Mesenteric fat pad (tissue), 1 donor: ENCODE measurements at regions not wholly inside any gene's neighbourhood (a gene's known extent, or its start where the extent isn't known, plus 50 kb on each side); places are given as distances from the start of the nearest gene placed in this dataset.
"Not testable (repeated sequence)": the region's sequence is repeated elsewhere in the genome, so short reads cannot be mapped to it uniquely, and the experiment has no call there.

Source experiments
- DNase-seq: peaks from one replicate; pipeline ENCODE4 v3.0.0-alpha.2; 2020; ENCODE audit warnings: low spot score
- donor health status: DM: yes; HTN: yes; CAD: no.

DNA sequence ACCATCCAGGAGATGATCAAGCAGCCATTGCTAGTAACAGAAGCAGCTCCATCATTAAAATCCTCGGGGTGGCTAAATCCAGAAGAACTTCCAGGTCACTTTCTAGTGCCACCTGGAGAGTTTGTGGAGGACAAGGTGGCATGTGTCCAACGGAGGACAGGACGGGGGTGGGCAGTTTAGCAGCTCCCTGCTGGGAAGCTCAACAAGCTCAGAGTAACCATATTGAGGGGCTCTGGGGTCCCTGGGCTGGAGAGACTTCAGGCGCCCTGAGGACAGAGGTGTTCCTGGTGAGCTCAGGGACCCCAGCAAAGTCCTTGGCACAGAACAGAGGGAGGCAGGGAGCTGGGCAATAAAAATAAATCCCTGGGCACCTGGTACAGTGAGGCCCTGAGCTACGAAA lies 140.0 kb upstream of the FHL2 start:
- DNase-seq, result peak; percentile 24

DNA sequence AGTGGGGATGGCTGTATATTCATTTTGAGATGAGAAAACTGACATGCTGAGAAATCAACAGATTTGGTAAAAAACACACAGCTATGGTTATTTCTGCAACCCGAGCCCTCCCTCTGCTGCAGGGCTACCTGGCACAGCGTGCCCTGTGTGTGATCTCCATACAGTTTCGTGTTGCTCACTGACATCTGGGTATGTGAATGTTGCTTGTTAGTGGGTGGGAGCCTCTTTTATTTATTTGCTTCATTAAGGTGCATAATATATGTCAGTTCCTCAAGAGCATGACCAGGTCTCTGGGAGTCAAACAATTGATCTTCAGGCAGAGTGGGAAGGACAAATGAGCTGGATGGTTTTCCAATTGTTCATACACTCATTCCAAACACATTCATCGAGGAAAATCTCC lies 139.1 kb upstream of the FHL2 start:
- DNase-seq, result peak; percentile 14

DNA sequence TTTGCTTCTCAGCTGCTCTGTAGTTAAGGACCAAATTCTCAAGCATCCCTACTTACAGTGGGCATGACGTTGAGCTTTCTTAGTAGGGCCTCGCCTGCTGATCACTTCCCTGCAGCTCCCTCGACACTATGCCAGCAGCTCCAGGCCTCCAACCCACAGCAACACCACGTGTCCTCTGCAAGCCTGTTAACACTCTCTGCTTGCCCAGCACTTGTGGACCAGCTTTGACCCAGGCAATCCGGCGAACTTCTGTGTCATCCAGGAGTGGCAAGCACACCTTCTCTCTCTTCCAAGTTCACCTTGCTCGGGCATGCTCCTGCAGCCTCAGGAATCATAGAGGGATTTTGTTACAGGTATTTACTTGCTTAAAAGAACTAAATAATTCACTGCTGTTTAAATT lies 138.6 kb upstream of the FHL2 start:
- DNase-seq, result peak; percentile 53

DNA sequence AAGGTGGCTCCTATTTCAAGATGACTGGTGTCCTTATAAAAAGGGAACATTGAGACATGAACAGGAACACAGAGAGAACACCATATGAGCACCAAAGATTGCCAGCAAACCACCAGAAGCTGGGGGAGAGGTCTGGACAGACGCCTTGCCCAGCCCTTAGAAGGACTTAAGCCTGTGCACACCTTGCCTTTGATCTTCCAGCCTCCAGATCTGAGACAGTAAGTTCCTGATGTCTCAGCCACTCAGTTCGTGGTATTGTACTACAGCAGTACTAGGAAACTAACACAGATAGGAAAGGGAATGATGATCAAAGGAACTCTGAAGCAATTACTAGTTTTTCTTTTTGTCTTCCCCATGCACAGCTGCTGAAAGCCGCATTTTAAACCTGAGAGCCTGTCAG lies 137.3 kb upstream of the FHL2 start:
- DNase-seq, result no peak

DNA sequence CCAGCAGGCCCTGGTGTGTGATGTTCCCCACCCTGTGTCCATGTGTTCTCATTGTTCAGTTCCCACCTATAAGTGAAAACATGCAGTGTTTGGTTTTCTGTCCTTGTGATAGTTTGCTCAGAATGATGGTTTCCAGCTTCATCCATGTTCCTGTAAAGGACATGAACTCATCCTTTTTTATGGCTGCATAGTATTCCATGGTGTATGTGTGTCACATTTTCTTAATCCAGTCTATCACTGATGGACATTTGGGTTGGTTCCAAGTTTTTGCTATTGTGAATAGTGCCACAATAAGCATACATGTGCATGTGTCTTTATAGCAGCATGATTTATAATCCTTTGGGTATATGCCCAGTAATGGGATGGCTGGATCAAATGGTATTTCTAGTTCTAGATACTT lies 130.4 kb upstream of the FHL2 start:
- DNase-seq, result not testable (repeated sequence)

DNA sequence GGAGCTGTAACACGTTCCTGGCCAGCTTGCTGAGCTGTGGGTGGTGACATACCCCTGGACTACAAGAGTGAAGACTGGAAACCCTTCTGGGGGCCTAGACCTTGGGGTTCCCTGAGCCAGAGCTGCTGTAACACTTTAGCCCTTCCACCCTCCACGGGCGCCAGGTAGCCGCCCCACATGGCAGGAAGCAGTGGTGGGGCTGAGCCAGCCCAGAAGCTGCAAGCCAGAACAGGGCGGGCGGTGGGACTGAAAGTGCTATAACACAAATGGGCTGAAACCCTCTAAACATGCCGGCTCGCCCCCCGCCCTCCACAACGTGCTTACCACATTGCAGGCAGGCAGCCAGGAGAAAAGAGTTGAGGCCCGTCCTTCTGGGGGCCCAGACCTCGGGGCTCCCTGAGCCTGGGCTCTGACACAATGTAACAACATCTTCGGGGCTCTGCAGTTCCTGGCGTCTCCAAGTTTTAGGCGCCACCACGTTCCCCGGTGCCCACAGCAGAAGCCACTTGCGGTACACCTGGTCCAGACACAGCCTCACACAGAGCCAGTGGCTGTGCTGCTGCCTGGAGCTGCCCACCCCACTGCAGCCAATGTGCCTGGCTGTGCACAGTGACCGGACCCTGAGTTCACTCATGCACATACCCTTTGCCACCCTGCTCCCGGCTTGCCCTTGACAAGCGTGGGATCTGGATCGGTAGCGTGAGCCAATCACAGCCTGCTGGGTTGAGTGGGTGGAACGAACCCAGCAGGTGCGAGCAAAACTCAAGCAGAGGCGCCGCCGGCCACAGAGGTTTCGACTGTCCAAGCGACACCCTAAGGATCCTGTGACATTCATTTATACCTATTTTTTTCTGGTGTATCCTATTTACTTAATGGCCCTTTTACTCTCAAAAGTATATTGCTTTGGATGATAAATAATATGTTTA lies 127.4 kb upstream of the FHL2 start:
- no peak for DNase-seq

DNA sequence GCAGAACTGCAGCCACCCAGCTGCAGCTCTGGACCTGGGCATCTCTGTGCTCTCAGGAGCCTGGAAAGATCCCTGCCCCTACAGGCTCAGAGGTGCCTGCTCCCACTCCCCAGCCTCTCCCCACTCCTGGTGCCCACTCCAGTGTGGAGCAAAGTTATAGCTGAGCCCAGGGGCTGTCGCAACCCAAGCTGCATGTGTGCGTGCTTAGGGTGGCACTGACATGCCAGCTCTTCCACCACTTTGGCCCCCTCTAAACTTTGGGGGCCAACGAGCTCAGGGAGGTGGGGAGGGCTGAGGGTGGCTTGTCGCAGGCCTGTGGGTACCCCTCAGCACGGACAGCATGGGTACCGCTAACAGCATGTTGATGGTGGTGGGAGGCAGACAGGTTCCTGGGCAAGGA lies 126.3 kb upstream of the FHL2 start:
- no peak for DNase-seq

DNA sequence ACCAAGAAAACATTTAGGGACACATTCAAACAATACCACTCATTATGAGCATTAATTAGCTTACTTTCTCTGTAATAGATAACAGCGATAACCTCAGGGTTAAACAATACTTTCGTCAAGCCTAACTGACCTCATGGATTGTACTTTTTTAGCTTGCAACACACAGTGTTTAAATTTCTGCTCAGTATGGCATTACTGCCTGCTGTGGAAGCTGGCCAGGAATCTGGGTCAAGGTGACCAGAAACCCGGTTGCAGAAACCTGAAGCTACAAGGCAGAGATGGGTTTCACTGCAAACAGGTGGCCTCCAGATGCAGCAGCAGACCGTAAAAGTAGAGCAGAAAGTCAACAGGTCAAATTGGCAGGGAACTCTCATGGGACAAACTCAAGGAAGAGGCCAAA lies 123.8 kb upstream of the FHL2 start:
- DNase-seq, result no peak

DNA sequence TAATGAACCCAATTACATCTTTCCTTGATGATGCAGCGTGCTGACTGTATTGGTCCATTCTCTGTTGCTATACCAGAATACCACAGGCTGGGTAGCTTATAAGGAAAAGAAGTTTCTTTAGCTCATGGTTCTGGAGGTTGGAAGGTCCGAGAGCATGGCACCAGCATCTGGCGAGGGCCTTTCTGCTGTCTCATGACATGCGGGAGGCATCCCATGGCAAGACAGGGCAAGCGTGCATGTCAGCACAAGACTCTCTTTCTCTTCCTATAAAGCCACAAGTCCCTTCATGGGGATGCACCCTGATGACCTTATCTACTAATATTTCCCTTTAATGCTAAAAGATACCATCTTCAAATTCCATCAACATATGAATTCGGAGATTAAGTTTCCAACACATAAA lies 122.8 kb upstream of the FHL2 start:
- DNase-seq, result no peak

DNA sequence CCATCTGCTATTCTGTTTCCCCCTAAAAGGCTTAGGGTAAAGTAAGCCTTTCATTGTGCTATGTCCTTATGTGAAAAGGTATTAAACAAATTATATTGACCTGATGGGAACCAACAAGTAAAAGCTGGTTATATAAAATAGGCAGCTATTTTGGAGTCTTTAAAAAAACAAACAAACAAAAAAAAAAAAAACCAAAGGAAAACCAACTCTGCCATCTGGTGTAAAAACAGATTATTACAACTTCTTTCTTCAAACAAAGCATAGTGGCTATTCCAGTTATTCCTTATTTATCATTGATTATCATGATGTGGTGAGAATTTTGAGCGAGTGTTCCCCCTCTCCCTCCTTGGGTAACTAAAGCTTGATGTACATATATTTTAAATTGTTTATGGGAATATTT lies 122.3 kb upstream of the FHL2 start:
- DNase-seq, result no peak

DNA sequence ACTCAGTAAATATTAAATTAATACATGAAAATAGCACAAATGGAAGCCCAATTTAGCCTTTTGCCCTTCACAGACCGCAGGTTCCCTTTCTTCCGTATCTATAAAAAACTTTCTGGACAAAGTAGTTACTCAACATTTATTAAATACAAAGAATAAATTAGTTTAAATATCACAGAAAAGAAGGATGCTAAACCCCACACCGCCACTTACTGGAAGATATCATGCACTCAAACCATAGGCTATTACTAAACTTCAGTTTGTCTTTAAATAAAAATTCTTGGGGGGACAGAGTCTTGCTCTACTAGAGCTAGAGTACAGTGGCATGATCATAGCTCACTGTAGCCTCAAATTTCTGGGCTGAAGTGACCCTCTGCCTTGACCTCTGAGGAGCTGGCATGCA lies 120.7 kb upstream of the FHL2 start:
- DNase-seq, result no peak

DNA sequence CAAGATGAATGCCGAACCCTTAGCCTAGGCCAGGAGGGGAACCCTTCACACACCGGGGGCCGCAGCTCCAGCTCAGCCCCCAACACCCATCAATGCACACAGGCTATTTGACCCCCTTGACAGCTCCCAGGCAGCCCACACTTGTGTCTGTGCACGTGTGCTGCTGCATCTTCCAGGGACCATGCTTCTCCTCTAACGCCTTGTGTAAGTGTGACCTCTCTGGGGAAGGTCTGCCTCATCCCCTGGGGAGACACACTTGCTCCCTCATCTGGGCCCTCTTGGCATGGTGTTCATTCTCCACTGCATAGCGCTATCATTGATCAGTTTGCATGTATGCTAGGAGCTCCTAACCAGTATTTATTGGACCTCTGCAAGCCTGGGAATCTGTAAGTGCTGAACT lies 120.0 kb upstream of the FHL2 start:
- DNase-seq, result no peak

DNA sequence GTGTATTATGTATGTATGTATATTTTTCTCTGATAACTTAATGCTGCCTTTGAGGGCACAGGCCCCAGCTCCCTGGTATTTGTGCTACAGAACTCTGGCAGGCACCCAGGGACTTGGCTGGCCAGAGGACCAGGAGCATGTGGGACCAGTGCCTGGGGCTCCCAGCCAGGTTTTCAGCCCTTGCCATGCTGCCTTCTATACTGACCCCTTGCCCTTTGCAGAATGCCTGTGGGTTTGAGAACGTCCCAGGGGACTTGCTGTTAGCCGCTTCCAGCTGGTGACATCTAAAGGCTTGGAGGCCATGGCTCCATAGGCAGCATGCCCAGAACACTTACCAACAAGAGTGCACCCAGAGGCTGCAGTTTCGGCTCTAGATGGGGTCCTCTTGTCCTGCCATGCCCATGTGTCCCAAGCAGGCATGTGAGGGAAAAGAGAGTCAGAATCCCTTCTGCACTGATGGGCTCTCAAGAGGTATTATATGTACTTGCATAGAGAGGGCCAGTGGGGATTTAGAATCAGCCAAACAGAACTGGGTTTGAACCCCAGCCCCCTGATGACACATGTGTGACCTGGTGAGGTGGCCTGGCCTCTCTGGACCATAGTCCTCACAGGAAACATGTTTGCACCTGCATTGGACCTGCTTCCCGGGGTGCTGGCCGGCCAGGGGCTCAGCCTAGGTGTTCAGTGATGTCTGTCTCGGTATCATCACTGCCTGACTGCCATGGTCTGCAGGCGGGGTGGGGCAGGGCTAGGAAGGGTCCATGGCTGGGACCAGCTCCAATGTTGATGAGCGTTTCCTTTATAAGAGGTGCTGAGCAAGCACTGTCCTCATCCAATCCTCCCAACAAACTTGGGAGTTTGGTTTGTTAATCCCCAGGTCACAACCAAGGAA lies 119.2 kb upstream of the FHL2 start:
- no peak for DNase-seq

DNA sequence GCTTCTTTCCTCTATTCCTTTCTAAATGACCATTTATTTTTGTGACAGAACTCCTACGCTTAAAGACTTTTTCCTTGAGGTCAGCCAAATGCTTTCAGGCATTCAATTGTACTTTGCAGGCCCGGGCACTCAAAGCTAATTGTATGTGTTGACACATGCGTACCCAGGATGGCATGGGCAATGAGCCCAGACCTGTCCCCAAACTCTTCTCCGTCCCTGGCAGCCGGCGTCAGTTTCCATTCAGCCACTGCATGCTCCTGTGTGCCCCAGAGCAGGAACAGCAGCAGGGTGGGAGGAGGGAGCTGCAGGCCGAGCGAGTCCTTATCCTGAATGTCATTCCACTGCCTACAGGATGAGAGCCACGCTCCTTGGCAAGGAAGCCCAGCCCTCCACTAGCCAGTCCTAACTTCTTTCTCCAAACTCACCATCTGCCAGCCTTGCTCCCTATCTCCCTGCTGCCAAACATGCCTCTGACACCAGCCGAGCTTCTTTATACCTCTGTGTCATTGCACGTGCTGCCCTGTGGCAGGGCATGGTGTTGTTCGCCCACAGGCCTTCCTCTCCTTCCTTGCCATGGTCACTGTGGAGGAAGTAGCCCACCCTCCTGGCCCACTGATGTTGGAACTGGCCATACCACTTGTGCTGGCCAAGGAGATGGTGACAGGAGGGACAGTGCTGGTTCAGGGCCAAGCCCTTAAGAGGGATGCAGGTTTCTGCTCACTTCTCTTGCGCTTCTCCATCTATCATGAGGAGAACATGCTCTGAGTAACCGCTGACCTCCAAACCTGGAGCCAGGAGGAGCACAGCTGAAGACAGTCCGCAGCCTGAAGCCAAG lies 116.9 kb upstream of the FHL2 start:
- DNase-seq, result no peak

DNA sequence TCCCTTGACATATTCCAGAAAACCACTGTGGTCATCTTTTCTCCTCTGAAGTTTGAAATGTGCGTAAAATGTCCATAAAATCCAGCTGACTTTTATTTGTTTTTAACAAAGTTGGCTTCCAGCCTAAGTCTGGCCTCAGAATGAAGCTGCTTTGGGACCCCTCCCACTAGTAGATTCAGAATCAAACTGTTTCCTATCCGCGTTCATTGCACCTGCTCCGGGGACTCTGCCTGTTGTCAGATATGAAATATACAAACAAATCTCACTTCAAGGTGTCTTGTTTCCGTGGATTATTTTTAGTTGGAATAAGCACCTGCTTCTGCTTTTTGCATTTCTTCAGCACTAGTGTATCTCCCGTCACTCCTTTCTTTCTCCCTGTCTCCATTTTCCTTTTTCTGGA lies 115.7 kb upstream of the FHL2 start:
- DNase-seq, result no peak

DNA sequence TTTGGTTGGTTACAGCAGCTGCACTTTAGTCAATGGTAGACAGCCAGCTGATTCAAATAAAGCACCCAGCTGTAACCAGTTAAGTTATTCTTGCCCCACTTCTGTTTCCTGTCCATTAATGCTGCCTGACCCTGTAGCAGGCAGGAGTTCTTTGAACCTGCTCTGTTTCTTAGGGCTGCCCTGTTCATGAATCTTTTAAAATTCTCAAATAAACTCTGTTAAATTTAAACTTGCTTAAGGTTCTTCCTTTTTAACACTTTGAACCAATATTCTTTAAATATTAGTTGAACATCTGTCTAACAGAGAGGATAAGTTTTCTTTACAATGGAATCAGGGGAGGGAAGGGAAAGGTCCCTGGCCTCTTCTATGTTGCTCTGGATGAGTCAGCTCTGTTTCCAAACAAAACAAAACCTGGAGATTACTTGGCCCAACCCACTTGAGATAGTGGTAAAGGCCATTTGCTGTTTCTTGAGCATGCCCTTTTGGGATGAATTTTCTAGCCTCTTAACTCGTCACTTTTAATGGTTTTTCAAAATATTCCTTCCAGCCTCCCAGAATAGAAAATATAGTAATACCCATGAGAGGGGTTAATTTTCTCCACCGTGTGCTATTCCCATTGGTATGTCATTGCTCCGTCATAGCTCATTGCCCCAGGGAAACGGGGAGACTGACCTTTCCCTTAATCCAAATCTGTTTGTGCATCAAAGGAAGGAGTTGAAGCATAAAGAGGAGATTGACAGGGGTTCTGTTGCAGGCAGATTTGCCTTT lies 112.1 kb upstream of the FHL2 start:
- no peak for DNase-seq

DNA sequence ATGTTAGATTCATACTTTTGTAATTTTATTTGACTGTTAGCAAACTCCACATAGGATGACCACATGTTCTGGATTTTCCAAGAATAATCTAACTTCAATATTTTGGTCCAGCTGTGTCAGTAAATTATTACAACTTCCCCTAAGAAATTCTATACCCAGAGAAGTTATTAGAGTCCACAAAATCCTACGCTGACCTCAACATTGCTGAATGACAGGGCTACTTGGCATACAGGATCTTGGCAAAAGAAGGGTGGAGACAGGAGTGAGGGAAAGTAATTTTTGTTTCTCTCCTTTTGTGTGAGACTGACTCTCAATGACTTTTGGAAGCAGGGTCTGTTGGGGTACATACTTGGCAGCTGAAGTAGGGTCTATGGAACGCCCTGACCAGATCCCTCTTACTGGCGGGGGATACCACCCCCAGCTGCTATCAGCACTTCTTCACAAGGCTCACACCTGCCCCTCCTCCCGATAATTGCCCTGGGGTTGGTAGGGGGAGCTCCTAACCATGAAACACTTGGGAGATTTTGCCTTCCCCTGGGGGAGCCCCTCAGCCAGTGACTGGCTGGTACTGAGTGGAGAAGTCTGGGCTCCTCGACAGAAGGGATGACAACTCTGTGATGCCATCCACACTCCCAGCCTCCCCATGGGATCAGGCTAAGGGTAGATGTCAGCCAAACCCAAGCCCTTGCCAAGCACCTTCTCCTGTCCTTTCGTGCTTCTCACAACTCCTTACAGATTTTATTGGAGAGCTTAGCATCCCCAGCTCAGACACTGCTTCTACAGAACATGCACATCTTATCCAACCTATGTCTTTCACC lies 110.6 kb upstream of the FHL2 start:
- DNase-seq, result no peak

DNA sequence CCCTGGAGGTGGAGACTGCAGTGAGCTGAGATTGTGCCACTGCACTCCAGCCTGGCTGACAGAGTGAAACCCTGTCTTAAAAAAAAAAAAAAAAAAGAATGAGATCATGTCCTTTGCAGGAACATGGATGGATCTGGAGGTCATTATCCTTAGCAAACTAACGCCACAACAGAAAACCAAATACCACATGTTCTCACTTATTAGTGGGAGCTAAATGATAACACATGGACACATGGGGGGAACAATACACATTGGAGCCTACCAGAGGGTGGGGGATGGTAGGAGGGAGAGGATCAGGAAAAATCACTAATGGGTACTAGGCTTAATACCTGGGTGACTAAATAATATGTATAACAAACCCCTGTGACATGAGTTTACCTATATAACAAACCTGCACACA lies 108.0 kb upstream of the FHL2 start:
- not testable (repeated sequence) for DNase-seq

DNA sequence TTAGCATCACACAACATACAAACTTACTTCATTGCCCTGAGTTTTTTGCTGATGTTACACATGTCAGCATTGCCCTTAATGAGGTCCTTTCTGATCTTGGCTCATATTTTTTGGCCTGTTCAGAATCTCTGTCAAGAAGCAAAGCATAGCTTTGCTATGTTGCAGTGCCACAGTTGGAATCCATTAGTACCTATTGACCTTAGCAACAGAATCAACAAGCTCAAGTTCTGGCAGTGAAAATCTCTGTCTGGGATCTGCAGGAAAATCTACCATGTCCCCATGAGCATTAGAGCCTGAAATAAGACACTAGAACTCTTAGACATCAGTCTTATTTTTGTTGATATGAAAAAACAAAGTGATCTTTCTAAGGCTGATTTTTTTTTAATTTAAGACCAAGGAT lies 105.6 kb upstream of the FHL2 start:
- no peak for DNase-seq
